H1 (cell line): ENCODE measurements at regions not wholly inside any gene's neighbourhood (a gene's known extent, or its start where the extent isn't known, plus 50 kb on each side); places are given as distances from the start of the nearest gene placed in this dataset.

Experiments
- CTCF ChIA-PET: fragments of 300-600 bp; sonication (Branson Sonifier 250); formaldehyde crosslinking; loops from one replicate; lab custom pipeline; 2021; ENCODE audit not compliant: partially characterized antibody; lab: Charles Lee
- POLR2A ChIA-PET: fragments of 300-600 bp; sonication (Branson Sonifier 250); formaldehyde crosslinking; loops from one replicate; lab custom pipeline; 2021; ENCODE audit warnings: inconsistent platforms; ENCODE audit not compliant: partially characterized antibody; lab: Charles Lee
- DNase-seq, 2 experiments: peaks; one replicate each; pipeline versions ENCODE4 v3.0.0 to v3.0.0-alpha.2; 2010 to 2022; ENCODE audit warnings: low spot score in 2 of 2, low read depth in 1 of 2, mixed read lengths in 1 of 2
- FAIRE-seq: peaks from 2 replicates; lab custom pipeline; 2011; peaks lifted over from hg19 to GRCh38; lab: Jason Lieb, UNC
- H2AFZ ChIP-seq: 2 replicates; pipeline ENCODE4 v1.8.1; 2012; ENCODE audit warnings: low read length, inconsistent platforms
- H2AK5ac ChIP-seq: 2 replicates; pipeline ENCODE4 v1.6.1; 2013; ENCODE audit warnings: low read depth, low read length
- H2BK120ac ChIP-seq: replicated peaks from 2 replicates; pipeline ENCODE3; 2013; ENCODE audit warnings: low read depth, low read length, inconsistent platforms
- H2BK12ac ChIP-seq: 2 replicates; pipeline ENCODE4 v1.6.1; 2013; ENCODE audit warnings: low read depth, low read length
- H2BK15ac ChIP-seq: 2 replicates; pipeline ENCODE4 v1.6.1; 2013; ENCODE audit warnings: low read length
- H2BK20ac ChIP-seq: 2 replicates; pipeline ENCODE4 v1.6.1; 2013; ENCODE audit warnings: low read length
- H2BK5ac ChIP-seq: 2 replicates; pipeline ENCODE4 v1.6.1; 2013; ENCODE audit warnings: low read depth, low read length
- H3K14ac ChIP-seq: 2 replicates; pipeline ENCODE4 v1.6.1; 2013; ENCODE audit warnings: inconsistent platforms; ENCODE audit not compliant: insufficient read length
- H3K18ac ChIP-seq: 2 replicates; pipeline ENCODE4 v1.6.1; 2013; ENCODE audit warnings: low read length; ENCODE audit errors: extremely low read depth
- H3K23ac ChIP-seq: 2 replicates; pipeline ENCODE4 v1.6.1; 2013; ENCODE audit warnings: inconsistent platforms; ENCODE audit not compliant: insufficient read length
- H3K23me2 ChIP-seq: 2 replicates; pipeline ENCODE4 v1.6.1; 2013; ENCODE audit warnings: low read depth, low read length
- H3K27ac ChIP-seq: 2 replicates; pipeline ENCODE4 v1.6.1; 2011; ENCODE audit warnings: low read depth, low read length, inconsistent platforms
- H3K27me3 ChIP-seq, 4 experiments: replicated peaks in 1 of 4; 1 replicate in 1 of 4; 2 replicates in 3 of 4; pipeline versions ENCODE4 v1.6.1 to v1.8.1; 2011 to 2013; ENCODE audit warnings: low read length in 3 of 4, mild to moderate bottlenecking in 3 of 4, inconsistent platforms in 2 of 4, mixed read lengths in 2 of 4, moderate library complexity in 1 of 4; ENCODE audit not compliant: control insufficient read depth in 3 of 4, insufficient read depth in 3 of 4; ENCODE audit errors: extremely low read depth in 1 of 4
- H3K36me3 ChIP-seq, 4 experiments: 2 replicates each; pipeline versions ENCODE4 v1.6.1 to v1.8.1; 2011 to 2013; ENCODE audit warnings: mild to moderate bottlenecking in 4 of 4, low read length in 3 of 4, moderate library complexity in 2 of 4, control low read depth in 1 of 4, inconsistent platforms in 1 of 4; ENCODE audit not compliant: insufficient read depth in 4 of 4, control insufficient read depth in 2 of 4
- H3K4ac ChIP-seq: replicated peaks from 2 replicates; pipeline ENCODE3; 2013; ENCODE audit warnings: low read length, low read depth, mixed read lengths, inconsistent platforms; ENCODE audit not compliant: insufficient read length
- H3K4me1 ChIP-seq, 4 experiments: replicated peaks in 1 of 4; 1 replicate in 1 of 4; 2 replicates in 3 of 4; pipeline versions ENCODE4 v1.6.1 to v1.8.1; 2011 to 2013; ENCODE audit warnings: low read length in 3 of 4, inconsistent platforms in 2 of 4, mixed read lengths in 1 of 4; ENCODE audit not compliant: insufficient read depth in 4 of 4, control insufficient read depth in 3 of 4
- H3K4me2 ChIP-seq, 2 experiments: 2 replicates each; pipeline versions ENCODE4 v1.6.1 to v1.8.1; 2011 to 2013; ENCODE audit warnings: low read depth in 2 of 2, low read length in 2 of 2, control low read depth in 1 of 2, inconsistent platforms in 1 of 2, mild to moderate bottlenecking in 1 of 2; ENCODE audit not compliant: insufficient read depth in 1 of 2
- H3K4me3 ChIP-seq, 4 experiments: fragments of 200-600, 300-600 bp in 1 of 4; sonication (generic), shearing (Covaris generic), sonication (Bioruptor Twin) in 1 of 4; 2 replicates each; pipeline versions ENCODE4 v1.5.1 to v1.8.1; 2011 to 2016; ENCODE audit warnings: low read length in 4 of 4, low read depth in 3 of 4, control low read depth in 2 of 4, inconsistent platforms in 2 of 4, mild to moderate bottlenecking in 2 of 4, mixed read lengths in 1 of 4, moderate library complexity in 1 of 4; ENCODE audit not compliant: insufficient read depth in 2 of 4; ENCODE audit errors: extremely low read depth in 1 of 4
- H3K56ac ChIP-seq: replicated peaks from 2 replicates; pipeline ENCODE3; 2013; ENCODE audit warnings: low read depth, mild to moderate bottlenecking, mixed read lengths, low read length, inconsistent platforms; ENCODE audit not compliant: insufficient read length
- H3K79me1 ChIP-seq: 2 replicates; pipeline ENCODE4 v1.6.1; 2013; ENCODE audit warnings: low read depth, low read length, control low read depth
- H3K79me2 ChIP-seq, 2 experiments: 2 replicates each; pipeline versions ENCODE4 v1.6.1 to v1.8.1; 2012 to 2013; ENCODE audit warnings: low read length in 2 of 2, mild to moderate bottlenecking in 2 of 2, inconsistent platforms in 1 of 2; ENCODE audit not compliant: insufficient read depth in 2 of 2, control insufficient read depth in 1 of 2
- H3K9ac ChIP-seq, 4 experiments: replicated peaks in 1 of 4; 1 replicate in 1 of 4; 2 replicates in 3 of 4; pipeline versions ENCODE4 v1.6.1 to v1.8.1; 2011 to 2013; ENCODE audit warnings: low read depth in 3 of 4, low read length in 3 of 4, control low read depth in 2 of 4, mild to moderate bottlenecking in 2 of 4, moderate library complexity in 2 of 4, inconsistent platforms in 1 of 4; ENCODE audit errors: extremely low read depth in 1 of 4
- H3K9me3 ChIP-seq, 2 experiments: 2 replicates each; pipeline versions ENCODE4 v1.6.1 to v1.8.1; 2012 to 2013; ENCODE audit warnings: mild to moderate bottlenecking in 2 of 2, moderate library complexity in 2 of 2, control low read depth in 1 of 2, inconsistent platforms in 1 of 2, low read depth in 1 of 2, low read length in 1 of 2, mixed read lengths in 1 of 2; ENCODE audit not compliant: insufficient read depth in 2 of 2
- H4K20me1 ChIP-seq, 2 experiments: replicated peaks in 1 of 2; 2 replicates each; pipeline versions ENCODE3 to v1.8.1; 2011 to 2013; ENCODE audit warnings: inconsistent platforms in 2 of 2, low read length in 2 of 2, mild to moderate bottlenecking in 1 of 2; ENCODE audit not compliant: insufficient read depth in 2 of 2, control insufficient read depth in 1 of 2
- H4K5ac ChIP-seq: 2 replicates; pipeline ENCODE4 v1.6.1; 2013; ENCODE audit warnings: low read length, low read depth, mixed read lengths, inconsistent platforms; ENCODE audit not compliant: insufficient read length
- H4K8ac ChIP-seq: 2 replicates; pipeline ENCODE4 v1.8.0; 2013; ENCODE audit warnings: mild to moderate bottlenecking, moderate library complexity, low read length, inconsistent platforms; ENCODE audit not compliant: insufficient read depth; ENCODE audit errors: extremely low read depth
- H4K91ac ChIP-seq: replicated peaks from 2 replicates; pipeline ENCODE3; 2013; ENCODE audit warnings: low read length, mixed read lengths, inconsistent platforms; ENCODE audit not compliant: insufficient read length
- BRCA1 ChIP-seq: IDR thresholded peaks from 2 replicates; pipeline ENCODE4 v1.6.1; 2012; ENCODE audit warnings: low read depth, low read length, improper control_type of control experiment
- CHD1 ChIP-seq: IDR thresholded peaks from 2 replicates; pipeline ENCODE4 v1.6.1; 2012; ENCODE audit warnings: low read depth, low read length, improper control_type of control experiment
- CREB1 ChIP-seq: IDR thresholded peaks from 2 replicates; pipeline ENCODE4 v1.6.1; 2012; ENCODE audit warnings: inconsistent platforms
- KDM5A ChIP-seq: fragments of 200-600 bp; IDR thresholded peaks from 2 replicates; pipeline ENCODE4 v1.7.1; 2012; ENCODE audit warnings: mild to moderate bottlenecking, low read length, inconsistent platforms, mixed read lengths
- RBBP5 ChIP-seq: IDR thresholded peaks from 2 replicates; pipeline ENCODE4 v1.7.1; 2012; ENCODE audit warnings: low read depth, mild to moderate bottlenecking, inconsistent platforms, low read length, moderate library complexity, borderline replicate concordance
- TAF7 ChIP-seq: optimal IDR thresholded peaks from 2 replicates; pipeline ENCODE3; 2011; ENCODE audit warnings: low read depth, mild to moderate bottlenecking, inconsistent platforms, low read length, moderate library complexity, borderline replicate concordance
- TBP ChIP-seq: IDR thresholded peaks from 2 replicates; pipeline ENCODE4 v1.6.1; 2011; ENCODE audit warnings: low read depth, low read length, improper control_type of control experiment
- ZNF274 ChIP-seq: IDR thresholded peaks from 2 replicates; pipeline ENCODE4 v1.7.0; 2012; ENCODE audit warnings: low read length, borderline replicate concordance; ENCODE audit errors: extremely low read depth
- WGBS, 2 experiments: shearing (Covaris generic) in 1 of 2; methylation state at CpG; one replicate each; pipeline versions ENCODE4 v1.1.6 to v1.1.7; 2013 to 2015; ENCODE audit warnings: low lambda C conversion rate in 2 of 2, mixed read lengths in 2 of 2, inconsistent platforms in 1 of 2, low coverage in 1 of 2, missing lambda C conversion rate in 1 of 2; ENCODE audit not compliant: insufficient replicate concordance in 2 of 2, insufficient coverage in 1 of 2, insufficient read length in 1 of 2; ENCODE audit errors: extremely low coverage in 1 of 2, missing lambda C conversion rate in 1 of 2; 5-methylcytosine and 5-hydroxymethylcytosine counted together
- TF ChIP-seq, protein P1 (sequence below): IDR thresholded peaks from 2 replicates; pipeline ENCODE4 v1.6.1; 2012; ENCODE audit warnings: inconsistent platforms
- TF ChIP-seq, protein P2 (sequence below): IDR thresholded peaks from 2 replicates; pipeline ENCODE4 v1.6.1; 2012; ENCODE audit warnings: low read length, inconsistent platforms

DNA sequence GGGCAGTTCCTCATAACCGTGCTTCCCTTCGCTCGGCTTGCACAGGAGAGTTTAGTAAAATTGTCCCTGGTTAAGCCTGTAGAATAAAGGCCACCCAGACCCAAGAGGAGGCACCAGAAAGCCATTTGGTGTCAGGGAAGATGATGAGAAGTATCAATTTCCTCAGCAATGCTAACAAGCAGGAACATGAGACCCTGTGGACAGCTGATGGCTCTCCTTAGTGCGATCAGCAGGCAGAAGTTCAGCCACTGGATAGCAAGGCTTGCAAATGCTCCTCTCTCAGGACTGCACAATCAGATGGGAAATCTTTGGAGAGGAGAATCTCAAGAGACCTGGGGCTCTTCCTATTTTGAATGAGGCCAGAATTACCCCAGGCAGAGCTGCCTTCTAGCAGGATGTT, 261.1 kb upstream of the DYNLRB2 start:
- H3K23ac ChIP-seq: no peak overlapping the region
- H4K5ac ChIP-seq: no peak overlapping the region
- H3K56ac ChIP-seq: no peak overlapping the region
- no peak overlapping the region for H2AFZ ChIP-seq
- no peak overlapping the region for H2BK20ac ChIP-seq
- H3K4me1 ChIP-seq: no peaks in the 10 kb centered on the region
- POLR2A ChIA-PET: no interaction called here
- FAIRE-seq (no peak), DNase-seq (no peak)
- H3K79me1 ChIP-seq: no peaks in the 10 kb centered on the region
- H3K4ac ChIP-seq: no peak overlapping the region
- no peak overlapping the region for H3K27ac ChIP-seq
- no peak overlapping the region for H2BK120ac ChIP-seq
- H4K91ac ChIP-seq: no peak overlapping the region
- H4K20me1 ChIP-seq: peaks cover 0 to 1% of the 10 kb centered on the region in 2 experiments
- no peak overlapping the region for H2BK5ac ChIP-seq
- no peak overlapping the region for H3K18ac ChIP-seq
- no peak overlapping the region for H3K9ac ChIP-seq
- no peaks in the 10 kb centered on the region for H3K23me2 ChIP-seq
- CTCF ChIA-PET: interaction anchor here (1.2 to 1.4 kb wide), 2 partner anchors 11 to 44 kb away, joined by 3 read pairs; no protein-coding TSS in a partner anchor
- H2AK5ac ChIP-seq: no peak overlapping the region
- no peak overlapping the region for H3K4me2 ChIP-seq
- no peaks in the 10 kb centered on the region for H3K27me3 ChIP-seq
- no peak overlapping the region for H4K8ac ChIP-seq
- H3K36me3 ChIP-seq: no peaks in the 10 kb centered on the region
- H3K79me2 ChIP-seq: no peaks in the 10 kb centered on the region
- H3K9me3 ChIP-seq: no peaks in the 10 kb centered on the region
- 95% methylated on average over 4 of the region's 4 CpGs; no CpG with 5 or more reads in 1 of the 2 experiments for WGBS, 2 experiments
- no peak overlapping the region for H3K4me3 ChIP-seq
- no peak overlapping the region for H2BK12ac ChIP-seq
- H2BK15ac ChIP-seq: no peak overlapping the region
- H3K14ac ChIP-seq: no peak overlapping the region
- TF ChIP-seq, protein P1, sequence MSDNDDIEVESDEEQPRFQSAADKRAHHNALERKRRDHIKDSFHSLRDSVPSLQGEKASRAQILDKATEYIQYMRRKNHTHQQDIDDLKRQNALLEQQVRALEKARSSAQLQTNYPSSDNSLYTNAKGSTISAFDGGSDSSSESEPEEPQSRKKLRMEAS: no peak
- TF ChIP-seq, protein P2, sequence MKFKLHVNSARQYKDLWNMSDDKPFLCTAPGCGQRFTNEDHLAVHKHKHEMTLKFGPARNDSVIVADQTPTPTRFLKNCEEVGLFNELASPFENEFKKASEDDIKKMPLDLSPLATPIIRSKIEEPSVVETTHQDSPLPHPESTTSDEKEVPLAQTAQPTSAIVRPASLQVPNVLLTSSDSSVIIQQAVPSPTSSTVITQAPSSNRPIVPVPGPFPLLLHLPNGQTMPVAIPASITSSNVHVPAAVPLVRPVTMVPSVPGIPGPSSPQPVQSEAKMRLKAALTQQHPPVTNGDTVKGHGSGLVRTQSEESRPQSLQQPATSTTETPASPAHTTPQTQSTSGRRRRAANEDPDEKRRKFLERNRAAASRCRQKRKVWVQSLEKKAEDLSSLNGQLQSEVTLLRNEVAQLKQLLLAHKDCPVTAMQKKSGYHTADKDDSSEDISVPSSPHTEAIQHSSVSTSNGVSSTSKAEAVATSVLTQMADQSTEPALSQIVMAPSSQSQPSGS: no peak
- TF ChIP-seq CREB1 (no peak), RBBP5 (no peak), ZNF274 (no peak), BRCA1 (no peak), TBP (no peak), TAF7 (no peak), CHD1 (no peak), KDM5A (no peak)
